Activated naive CD8-positive, alpha-beta T cell treated with anti-CD3 and anti-CD28 coated beads for 36 hours (primary cell): ENCODE measurements at regions not wholly inside any gene's neighbourhood (a gene's known extent, or its start where the extent isn't known, plus 50 kb on each side); places are given as distances from the start of the nearest gene placed in this dataset.
"Not testable (repeated sequence)": the region's sequence is repeated elsewhere in the genome, so short reads cannot be mapped to it uniquely, and the experiment has no call there.

Source experiments
- DNase-seq: peaks from one replicate; pipeline ENCODE4 v3.0.0; 2021
- H3K27ac Mint-ChIP-seq: one replicate; pipeline ENCODE4 v1.8.0; 2022; ENCODE audit warnings: mild to moderate bottlenecking, moderate library complexity, mixed read lengths
- H3K27me3 Mint-ChIP-seq: one replicate; pipeline ENCODE4 v1.8.0; 2022; ENCODE audit warnings: mild to moderate bottlenecking, mixed read lengths
- H3K36me3 Mint-ChIP-seq: one replicate; pipeline ENCODE4 v1.8.0; 2021; ENCODE audit warnings: mild to moderate bottlenecking, mixed read lengths
- H3K4me1 Mint-ChIP-seq: one replicate; pipeline ENCODE4 v1.8.0; 2021; ENCODE audit warnings: mixed read lengths
- H3K4me3 Mint-ChIP-seq: one replicate; pipeline ENCODE4 v1.8.0; 2022; ENCODE audit warnings: mild to moderate bottlenecking, moderate library complexity, mixed read lengths
- H3K9me3 Mint-ChIP-seq: one replicate; pipeline ENCODE4 v1.8.0; 2022; ENCODE audit warnings: mixed read lengths

DNA sequence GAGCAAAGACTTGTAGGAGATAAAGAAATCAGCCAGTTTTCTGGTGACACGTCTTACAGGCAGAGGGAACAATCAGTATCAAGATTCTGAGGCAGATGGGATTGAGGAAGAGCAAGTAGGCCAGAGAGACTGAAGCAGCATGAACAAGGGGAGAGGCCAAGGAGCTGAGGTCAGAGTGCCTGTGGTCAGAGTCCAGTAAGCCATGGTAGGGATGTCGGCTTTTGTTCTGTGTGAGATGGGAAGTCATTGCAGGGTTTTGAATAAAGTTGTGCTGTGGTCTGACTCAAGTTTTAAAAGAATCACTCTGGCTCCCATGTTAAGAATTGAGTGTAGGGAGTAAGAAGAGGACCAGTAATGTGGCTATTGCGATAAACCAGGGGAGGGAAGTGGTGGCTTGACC, 85.9 kb upstream of the IVNS1ABP start:
- DNase-seq: no peak
- Mint-ChIP-seq H3K4me1 (peaks cover 10% of the 10 kb centered on the region), H3K9me3 (peaks cover 7% of the 10 kb centered on the region), H3K27me3 (no peaks in the 10 kb centered on the region), H3K36me3 (peaks cover 3% of the 10 kb centered on the region), H3K27ac (no peak overlapping the region), H3K4me3 (no peak overlapping the region)

DNA sequence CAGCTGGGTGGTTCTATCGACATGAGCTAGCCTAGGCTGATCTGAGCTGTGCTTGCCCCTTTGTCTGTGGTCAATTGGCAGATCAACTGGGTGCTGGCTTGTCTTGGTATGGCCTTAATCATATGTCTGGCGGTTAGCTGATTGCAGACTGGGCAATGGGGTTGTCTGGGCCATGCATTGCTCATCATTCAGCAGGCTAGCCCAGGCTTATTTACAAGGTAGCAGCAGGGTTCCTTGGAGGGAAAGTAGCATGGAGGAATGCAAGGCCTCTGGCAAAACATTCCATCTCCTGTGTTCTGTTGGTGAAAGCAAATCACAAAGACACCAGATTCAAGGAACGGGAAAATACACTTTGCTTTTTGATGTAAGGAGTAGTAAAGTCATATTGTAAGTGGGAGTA, 84.0 kb upstream of the IVNS1ABP start:
- no peak for DNase-seq

DNA sequence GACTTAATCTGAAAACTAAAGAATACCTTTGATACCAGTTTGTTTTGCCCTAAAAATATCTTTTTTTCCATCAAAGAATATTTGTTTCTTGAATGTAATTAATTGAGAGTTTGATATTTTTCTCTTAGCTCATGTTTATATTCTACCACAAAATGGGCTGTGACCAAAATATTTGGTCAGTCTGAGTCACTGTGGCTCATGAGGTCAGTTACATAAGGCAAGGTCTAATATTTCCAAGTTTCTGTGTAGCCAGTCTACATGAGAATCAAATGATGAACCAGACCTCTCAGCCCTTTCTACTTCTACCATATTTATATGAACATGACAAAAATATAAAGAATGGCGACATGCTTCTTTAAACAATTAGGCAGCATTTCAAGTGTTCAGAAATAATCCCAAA, 83.0 kb upstream of the IVNS1ABP start:
- no peaks in the 10 kb centered on the region for H3K36me3 Mint-ChIP-seq
- no peak for DNase-seq
- H3K4me3 Mint-ChIP-seq: no peak overlapping the region
- no peaks in the 10 kb centered on the region for H3K27me3 Mint-ChIP-seq
- no peak overlapping the region for H3K27ac Mint-ChIP-seq
- H3K9me3 Mint-ChIP-seq: no peaks in the 10 kb centered on the region
- peaks cover 10% of the 10 kb centered on the region for H3K4me1 Mint-ChIP-seq

More for the DNA sequence above, 84.0 kb upstream of the IVNS1ABP start:
- Mint-ChIP-seq H3K9me3 (no peaks in the 10 kb centered on the region), H3K27me3 (no peaks in the 10 kb centered on the region), H3K36me3 (no peaks in the 10 kb centered on the region), H3K4me3 (no peak overlapping the region), H3K4me1 (peaks cover 10% of the 10 kb centered on the region), H3K27ac (no peak overlapping the region)

DNA sequence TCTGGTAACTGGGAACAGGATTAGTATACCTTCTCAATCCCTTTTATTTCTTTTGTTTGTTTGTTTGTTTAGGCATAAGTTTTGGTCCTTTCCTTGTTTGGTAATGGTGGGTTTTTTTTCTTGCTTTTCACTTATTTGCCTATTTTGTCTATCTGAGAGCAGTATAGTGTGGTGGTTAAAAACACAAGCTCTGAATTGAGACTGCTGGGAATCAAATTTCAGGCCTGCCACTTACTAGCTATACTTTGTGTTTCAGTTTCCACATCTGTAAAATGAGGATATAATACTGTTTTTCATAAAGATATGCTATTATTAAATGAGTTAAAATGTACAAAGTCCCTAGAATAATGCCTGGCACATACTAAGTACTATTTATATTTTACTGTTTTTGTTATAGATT, 81.6 kb upstream of the IVNS1ABP start:
- no peak overlapping the region for H3K27ac Mint-ChIP-seq
- H3K27me3 Mint-ChIP-seq: no peaks in the 10 kb centered on the region
- H3K4me1 Mint-ChIP-seq: peaks cover 8% of the 10 kb centered on the region
- H3K36me3 Mint-ChIP-seq: no peaks in the 10 kb centered on the region
- no peaks in the 10 kb centered on the region for H3K9me3 Mint-ChIP-seq
- no peak for DNase-seq
- H3K4me3 Mint-ChIP-seq: no peak overlapping the region

DNA sequence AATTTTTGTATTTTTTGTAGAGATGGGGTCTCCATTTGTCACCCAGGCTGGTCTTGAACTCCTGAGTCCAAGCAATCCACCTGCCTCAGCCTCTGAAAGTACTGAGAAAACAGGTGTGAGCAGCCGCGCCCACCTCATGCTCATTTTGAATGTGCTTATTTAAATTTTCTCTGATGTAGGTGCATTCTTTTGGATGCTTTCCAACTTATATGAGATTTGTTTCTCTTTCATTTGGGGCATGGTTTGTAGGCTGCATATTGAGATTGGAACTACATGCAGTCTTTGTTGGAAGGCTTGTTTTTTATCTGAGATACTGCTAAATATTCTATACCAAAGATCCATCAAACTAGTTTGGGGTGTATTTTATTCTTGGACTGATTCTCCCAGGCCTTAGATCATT, 81.0 kb upstream of the IVNS1ABP start:
- Mint-ChIP-seq H3K27me3 (no peaks in the 10 kb centered on the region), H3K4me1 (peaks cover 8% of the 10 kb centered on the region), H3K9me3 (no peaks in the 10 kb centered on the region), H3K27ac (no peak overlapping the region), H3K4me3 (no peak overlapping the region), H3K36me3 (no peaks in the 10 kb centered on the region)
- DNase-seq: peak; percentile 1

DNA sequence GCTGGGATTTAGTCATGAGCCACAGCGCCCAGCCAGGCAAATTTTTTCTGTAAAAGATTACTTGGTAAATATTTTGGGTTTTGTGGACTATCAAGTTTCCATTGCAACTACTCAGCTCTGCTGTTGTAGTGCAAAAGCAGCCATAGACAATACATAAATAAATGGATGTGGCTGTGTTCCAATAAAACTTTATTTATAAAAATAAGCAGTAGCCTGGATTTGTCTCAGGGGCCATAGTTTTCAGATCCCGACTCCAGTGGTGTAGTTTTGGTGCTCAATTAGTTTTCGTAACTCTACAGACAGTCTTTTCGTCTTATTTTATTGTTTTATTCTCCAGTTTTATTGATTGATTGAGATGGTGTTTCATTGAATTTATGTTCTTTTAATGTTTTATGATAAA, 80.1 kb upstream of the IVNS1ABP start:
- Mint-ChIP-seq H3K27ac (no peak overlapping the region), H3K27me3 (no peaks in the 10 kb centered on the region), H3K9me3 (no peaks in the 10 kb centered on the region), H3K36me3 (no peaks in the 10 kb centered on the region), H3K4me1 (peaks cover 8% of the 10 kb centered on the region), H3K4me3 (no peak overlapping the region)
- no peak for DNase-seq

DNA sequence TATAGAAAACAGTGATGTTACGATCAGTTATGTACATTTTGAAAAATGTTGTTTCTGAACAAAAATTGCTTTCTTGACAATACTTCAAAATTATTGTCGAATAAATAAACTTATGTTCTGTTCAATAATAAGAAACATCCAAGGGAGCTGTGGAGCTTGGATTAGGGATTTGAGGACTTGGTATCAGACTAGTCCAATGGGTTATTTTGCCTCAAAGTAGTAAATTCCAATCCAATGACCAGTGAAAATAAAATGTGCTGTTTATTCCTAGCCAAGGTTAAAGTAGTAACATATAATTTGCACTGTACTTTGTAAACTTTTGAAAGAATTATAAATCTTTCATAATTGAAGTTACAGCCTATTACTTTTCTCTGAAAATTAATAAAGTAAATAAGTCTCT, 79.1 kb upstream of the IVNS1ABP start:
- Mint-ChIP-seq H3K27me3 (no peaks in the 10 kb centered on the region), H3K4me3 (no peak overlapping the region), H3K9me3 (no peaks in the 10 kb centered on the region), H3K27ac (no peak overlapping the region), H3K4me1 (peaks cover 8% of the 10 kb centered on the region), H3K36me3 (no peaks in the 10 kb centered on the region)
- no peak for DNase-seq

DNA sequence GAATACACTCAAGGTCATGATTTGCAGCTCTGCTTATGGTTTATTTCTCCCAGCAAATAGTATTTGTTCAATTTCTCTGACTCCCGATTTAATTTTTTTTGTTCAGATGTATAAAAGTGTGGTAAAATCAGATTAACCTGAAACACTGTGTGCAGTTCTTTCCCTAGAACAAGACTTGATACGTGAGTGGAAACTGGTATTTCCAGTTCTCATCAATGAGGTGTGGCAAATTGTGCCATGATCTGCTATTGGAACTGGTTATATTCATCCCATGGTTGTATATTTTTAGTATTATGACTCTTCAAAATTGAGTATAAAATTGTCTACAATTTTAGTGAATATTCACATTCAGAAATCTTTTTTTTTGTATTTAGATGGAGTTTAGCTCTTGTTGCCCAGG, 76.8 kb upstream of the IVNS1ABP start:
- Mint-ChIP-seq H3K4me1 (peaks cover 10% of the 10 kb centered on the region), H3K9me3 (no peaks in the 10 kb centered on the region), H3K27me3 (no peaks in the 10 kb centered on the region), H3K36me3 (no peaks in the 10 kb centered on the region), H3K27ac (no peak overlapping the region), H3K4me3 (no peak overlapping the region)
- no peak for DNase-seq

DNA sequence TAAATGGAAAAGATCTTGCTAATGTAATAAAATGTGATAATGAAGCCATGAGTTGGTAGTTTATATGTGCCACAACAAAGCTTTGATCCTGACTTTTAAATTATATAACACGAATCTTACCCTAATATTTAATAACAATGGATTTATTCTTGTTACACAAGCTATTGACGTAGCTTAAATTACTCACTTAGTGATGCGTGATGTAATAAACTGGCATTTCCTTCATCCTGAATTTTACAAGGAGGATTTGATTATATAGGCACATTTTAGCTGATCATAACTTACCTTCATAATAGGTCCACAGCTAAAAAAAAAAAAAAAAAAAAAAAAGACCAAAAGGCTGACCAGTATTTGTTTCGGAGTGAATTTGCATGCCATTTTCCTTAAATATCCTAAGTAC, 76.2 kb upstream of the IVNS1ABP start:
- peaks cover 8% of the 10 kb centered on the region for H3K4me1 Mint-ChIP-seq
- H3K27ac Mint-ChIP-seq: no peak overlapping the region
- no peaks in the 10 kb centered on the region for H3K36me3 Mint-ChIP-seq
- DNase-seq: no peak
- no peaks in the 10 kb centered on the region for H3K9me3 Mint-ChIP-seq
- H3K4me3 Mint-ChIP-seq: no peak overlapping the region
- no peaks in the 10 kb centered on the region for H3K27me3 Mint-ChIP-seq

DNA sequence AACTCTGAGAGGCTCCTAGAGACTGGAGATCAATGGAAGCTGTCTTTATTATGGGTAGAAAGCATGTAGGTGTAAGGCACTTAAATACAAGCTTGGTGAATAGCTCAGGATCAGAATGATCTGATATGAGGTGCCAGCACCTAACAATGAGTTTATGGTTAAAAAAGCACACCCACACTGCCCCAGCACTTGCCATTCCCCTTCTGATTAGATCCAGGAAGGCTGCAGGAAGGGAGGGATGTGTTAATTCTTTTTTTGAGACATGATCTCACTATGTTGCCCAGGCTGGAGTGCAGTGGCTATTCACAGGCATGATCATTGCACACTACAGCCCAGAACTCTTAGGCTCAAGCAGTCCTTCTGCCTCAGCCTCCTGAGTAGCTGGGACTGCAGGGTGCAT, 71.8 kb upstream of the IVNS1ABP start:
- Mint-ChIP-seq H3K4me3 (no peak overlapping the region), H3K4me1 (peaks cover 3% of the 10 kb centered on the region), H3K9me3 (peaks cover 1% of the 10 kb centered on the region), H3K27me3 (no peaks in the 10 kb centered on the region), H3K36me3 (peaks cover 3% of the 10 kb centered on the region), H3K27ac (no peak overlapping the region)
- DNase-seq: no peak

DNA sequence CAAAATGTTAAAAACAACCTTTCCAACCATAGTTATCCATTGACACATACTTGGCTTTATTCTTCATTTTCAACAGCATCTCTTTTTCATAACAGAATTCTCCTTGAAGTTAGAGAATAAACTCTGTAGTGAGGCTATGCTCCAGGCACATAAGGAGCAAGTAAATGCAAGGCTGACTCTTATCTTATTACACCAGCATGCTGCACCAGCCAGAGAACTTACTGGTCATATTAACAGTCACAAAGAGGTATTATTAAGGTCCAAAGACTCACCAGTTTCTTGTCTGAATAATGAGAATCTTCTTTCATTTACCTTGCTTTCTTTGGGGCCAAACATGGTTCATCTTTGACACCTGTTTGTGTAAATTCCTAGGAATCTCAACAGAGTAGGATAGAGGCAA, 71.3 kb upstream of the IVNS1ABP start:
- Mint-ChIP-seq H3K9me3 (peaks cover 1% of the 10 kb centered on the region), H3K4me3 (no peak overlapping the region), H3K36me3 (peaks cover 3% of the 10 kb centered on the region), H3K27ac (no peak overlapping the region), H3K4me1 (peaks cover 3% of the 10 kb centered on the region), H3K27me3 (no peaks in the 10 kb centered on the region)
- no peak for DNase-seq

DNA sequence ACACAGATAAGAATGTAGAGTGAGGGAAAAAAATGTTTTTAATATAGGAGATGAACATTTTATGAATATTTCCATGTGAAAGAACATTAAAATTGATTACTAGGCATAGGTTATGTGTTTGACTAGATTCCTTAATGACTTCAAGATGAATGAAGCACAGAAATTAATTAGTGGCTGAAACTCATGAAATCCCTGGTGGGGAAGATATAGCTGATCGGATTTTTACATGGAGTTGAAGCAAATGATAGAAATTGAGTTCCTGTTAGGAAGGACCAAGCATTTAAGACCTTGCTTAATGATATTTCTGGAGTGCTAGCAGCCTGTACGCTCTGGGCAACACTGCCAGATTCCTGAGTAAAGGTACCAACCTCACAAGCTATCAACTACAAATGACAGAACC, 68.9 kb upstream of the IVNS1ABP start:
- no peak overlapping the region for H3K4me3 Mint-ChIP-seq
- peaks cover 6% of the 10 kb centered on the region for H3K36me3 Mint-ChIP-seq
- DNase-seq: no peak
- H3K27me3 Mint-ChIP-seq: no peaks in the 10 kb centered on the region
- peaks cover 3% of the 10 kb centered on the region for H3K4me1 Mint-ChIP-seq
- peaks cover 11% of the 10 kb centered on the region for H3K9me3 Mint-ChIP-seq
- no peak overlapping the region for H3K27ac Mint-ChIP-seq

DNA sequence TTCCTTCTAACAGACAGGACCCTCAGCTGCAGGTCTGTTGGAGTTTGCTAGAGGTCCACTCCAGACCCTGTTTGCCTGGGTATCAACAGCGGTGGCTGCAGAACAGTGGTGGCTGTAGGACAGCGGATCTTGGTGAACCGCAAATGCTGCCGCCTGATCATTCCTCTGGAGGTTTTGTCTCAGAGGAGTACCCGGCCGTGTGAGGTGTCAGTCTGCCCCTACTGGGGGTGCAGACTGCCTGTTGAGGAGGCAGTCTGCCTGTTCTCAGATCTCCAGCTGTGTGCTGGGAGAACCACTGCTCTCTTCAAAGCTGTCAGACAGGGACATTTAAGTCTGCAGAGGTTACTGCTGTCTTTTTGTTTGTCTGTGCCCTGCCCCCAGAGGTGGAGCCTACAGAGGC, 66.8 kb upstream of the IVNS1ABP start:
- H3K36me3 Mint-ChIP-seq, DNase-seq, H3K27me3 Mint-ChIP-seq, H3K27ac Mint-ChIP-seq, H3K4me3 Mint-ChIP-seq, H3K4me1 Mint-ChIP-seq: not testable (repeated sequence)
- H3K9me3 Mint-ChIP-seq: peaks cover 11% of the 10 kb centered on the region

DNA sequence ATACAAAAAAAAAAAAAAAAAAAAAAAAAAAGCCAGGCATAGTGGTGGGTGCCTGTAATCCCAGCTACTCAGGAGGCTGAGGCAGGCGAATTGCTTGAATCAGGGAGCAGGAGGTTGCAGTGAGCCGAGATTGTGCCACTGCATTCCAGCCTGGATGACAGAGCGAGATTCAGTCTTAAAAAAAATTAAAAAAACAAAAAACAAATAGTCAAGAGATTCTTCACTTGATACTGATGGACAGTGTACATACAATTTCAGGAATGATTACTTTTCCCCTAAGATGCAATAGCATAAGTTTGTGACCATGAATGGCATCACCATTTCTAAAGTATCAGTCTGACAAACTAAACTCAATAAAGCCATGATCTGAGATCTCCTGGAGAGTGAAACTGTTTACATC, 60.8 kb upstream of the IVNS1ABP start:
- H3K27me3 Mint-ChIP-seq: no peaks in the 10 kb centered on the region
- H3K36me3 Mint-ChIP-seq: peaks cover 1% of the 10 kb centered on the region
- H3K9me3 Mint-ChIP-seq: peaks cover 6% of the 10 kb centered on the region
- DNase-seq: no peak
- H3K4me3 Mint-ChIP-seq: no peak overlapping the region
- no peak overlapping the region for H3K27ac Mint-ChIP-seq
- peaks cover 6% of the 10 kb centered on the region for H3K4me1 Mint-ChIP-seq

DNA sequence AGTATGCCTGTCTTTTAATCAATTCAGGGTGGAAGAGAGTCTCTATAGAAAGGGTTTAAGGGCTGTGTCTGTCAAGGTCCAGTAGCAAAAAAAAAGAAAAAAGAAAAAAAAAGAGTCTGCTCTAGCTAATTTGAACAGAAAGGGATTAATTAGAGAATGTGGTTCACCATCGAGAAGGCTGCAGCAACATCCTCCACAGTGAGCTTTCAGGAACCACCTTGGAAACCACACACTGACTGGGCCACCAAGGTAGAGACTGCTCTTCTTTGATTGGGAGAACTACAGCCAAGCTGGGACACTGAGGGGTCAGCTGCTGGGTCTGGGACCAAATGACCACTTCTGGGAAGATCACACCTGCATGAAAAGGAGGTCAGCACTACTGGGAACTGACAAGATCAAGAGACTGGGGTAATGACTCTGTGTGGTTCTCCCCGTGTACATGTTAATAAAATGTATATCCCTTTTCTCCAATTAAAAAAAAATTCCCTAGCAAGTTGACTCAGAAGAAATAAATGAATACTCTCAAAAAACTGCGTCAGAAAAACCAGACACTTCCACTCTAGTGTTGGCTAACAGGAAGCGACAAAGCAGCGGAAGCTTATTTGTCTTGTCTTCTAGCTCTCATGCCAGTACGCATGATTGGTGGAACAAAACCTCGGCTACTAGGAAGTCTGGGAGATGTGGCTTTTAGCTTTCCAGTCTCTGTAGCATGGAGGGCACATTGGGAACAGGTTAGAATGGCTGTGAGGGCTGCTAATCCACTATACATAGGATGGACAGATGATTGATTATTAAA, 60.0 kb upstream of the IVNS1ABP start:
- H3K36me3 Mint-ChIP-seq: no peaks in the 10 kb centered on the region
- no peaks in the 10 kb centered on the region for H3K27me3 Mint-ChIP-seq
- H3K27ac Mint-ChIP-seq: no peak overlapping the region
- H3K4me3 Mint-ChIP-seq: no peak overlapping the region
- no peak for DNase-seq
- H3K4me1 Mint-ChIP-seq: peaks cover 6% of the 10 kb centered on the region
- peaks cover 5% of the 10 kb centered on the region for H3K9me3 Mint-ChIP-seq

DNA sequence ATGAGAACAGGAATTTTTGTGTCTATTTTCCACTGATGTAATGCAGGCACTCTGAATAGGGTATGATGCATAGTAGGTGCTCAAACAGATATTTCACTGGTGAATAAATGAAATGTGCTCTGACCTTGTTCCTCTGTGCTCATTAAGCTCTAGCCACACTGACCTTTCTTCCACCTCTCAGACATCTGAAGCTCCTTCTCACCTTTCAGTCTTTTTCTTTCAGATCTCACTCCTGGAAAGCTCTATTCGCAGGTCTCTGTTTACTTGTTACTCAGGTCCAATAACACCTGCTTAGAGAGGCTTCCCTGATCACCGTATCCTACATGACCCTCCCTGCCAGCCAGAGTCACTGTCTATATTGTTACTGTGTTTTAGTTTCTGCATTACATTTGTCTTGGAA, 59.2 kb upstream of the IVNS1ABP start:
- Mint-ChIP-seq H3K27me3 (no peaks in the 10 kb centered on the region), H3K36me3 (no peaks in the 10 kb centered on the region), H3K4me1 (peaks cover 6% of the 10 kb centered on the region), H3K9me3 (no peaks in the 10 kb centered on the region), H3K27ac (no peak overlapping the region), H3K4me3 (no peak overlapping the region)
- DNase-seq: no peak
